ENCODE measurements at regions not wholly inside any gene's neighbourhood (a gene's known extent, or its start where the extent isn't known, plus 50 kb on each side); places are given as distances from the start of the nearest gene placed in this dataset.
"Not testable (repeated sequence)": the region's sequence is repeated elsewhere in the genome, so short reads cannot be mapped to it uniquely, and the experiment has no call there.

DNA sequence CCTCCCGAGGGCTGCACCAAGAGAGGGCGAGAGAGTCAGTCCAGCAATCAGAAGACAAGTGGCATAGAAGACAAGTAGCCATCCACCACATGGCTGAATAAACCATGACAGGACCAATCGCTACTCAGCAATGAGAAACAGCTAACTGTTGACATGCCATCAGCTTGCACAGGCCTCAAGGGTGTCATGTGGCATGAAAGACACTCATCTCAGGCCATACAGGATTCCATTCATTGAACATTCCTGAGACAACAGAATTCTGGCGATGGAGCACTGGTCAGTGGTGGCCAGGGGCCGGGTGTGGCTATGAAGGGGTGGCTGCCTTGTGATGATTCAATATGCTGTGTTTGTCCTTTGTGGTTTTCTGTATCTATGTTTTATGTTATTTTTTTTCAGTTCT, 182.0 kb downstream of the ADRA2C start:
- H3K4me1 Mint-ChIP-seq; H3K27ac Mint-ChIP-seq; H3K9me3 Mint-ChIP-seq; H3K27me3 Mint-ChIP-seq; H3K4me3 Mint-ChIP-seq; H3K36me3 Mint-ChIP-seq (ENCODE audit: low read depth); ATAC-seq (replicated peaks): not testable (repeated sequence)

DNA sequence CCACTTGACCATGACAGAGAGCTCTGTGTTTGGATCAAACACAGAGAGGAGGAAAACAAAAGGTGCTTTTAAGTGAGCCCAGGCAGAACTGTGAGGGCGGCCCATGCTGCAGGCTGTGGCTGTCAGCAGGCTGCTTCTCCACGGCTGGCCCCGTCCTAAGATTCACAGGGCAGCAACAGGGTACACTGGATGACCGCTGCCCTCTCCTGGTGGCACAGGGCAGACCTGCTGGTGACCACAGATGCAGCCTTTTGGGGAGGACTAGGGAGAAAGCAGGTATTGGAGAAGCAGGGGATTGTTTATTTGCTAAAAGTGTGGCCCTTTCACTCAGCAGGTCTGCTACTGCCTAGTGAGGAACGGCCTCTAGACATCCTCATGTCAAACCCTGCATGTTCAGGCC, 183.7 kb downstream of the ADRA2C start:
- H3K36me3 Mint-ChIP-seq (ENCODE audit: low read depth); H3K4me1 Mint-ChIP-seq; ATAC-seq (replicated peaks); H3K9me3 Mint-ChIP-seq; H3K4me3 Mint-ChIP-seq; H3K27ac Mint-ChIP-seq; H3K27me3 Mint-ChIP-seq: not testable (repeated sequence)

DNA sequence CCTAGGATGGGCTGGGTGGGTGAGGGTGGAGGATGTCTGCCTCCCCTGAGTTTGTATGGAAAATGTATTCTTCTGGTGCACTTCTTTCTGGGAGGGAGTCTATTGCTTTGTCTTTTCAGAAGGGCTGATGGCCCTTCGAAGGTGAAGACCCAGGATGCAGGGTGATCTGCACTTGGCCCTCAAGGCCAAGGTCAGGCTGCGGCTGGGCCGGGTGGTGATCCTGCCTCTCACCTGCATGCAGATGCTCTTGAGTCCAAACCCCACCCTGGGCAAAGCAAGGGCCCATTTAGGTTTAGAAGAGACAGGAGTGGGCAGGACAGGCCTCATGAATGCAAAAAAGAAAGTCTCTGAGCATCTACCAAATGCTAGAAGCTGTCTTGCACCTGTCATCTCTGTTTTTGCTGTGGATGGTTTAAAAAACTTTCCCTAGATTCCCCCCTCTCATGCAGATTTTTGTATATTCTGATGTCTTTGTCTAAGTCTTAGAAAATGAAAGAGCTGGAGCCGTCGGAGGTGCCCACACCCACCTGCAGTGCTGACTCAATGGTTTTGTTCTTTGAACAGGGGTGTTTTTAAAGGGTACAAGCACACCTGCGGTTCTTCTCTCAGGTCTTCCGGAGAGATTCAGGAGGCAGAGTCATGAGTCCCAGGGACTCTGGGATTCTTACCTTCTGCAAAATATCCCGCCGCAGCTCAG, 186.4 kb downstream of the ADRA2C start:
- not testable (repeated sequence) for H3K27me3 Mint-ChIP-seq; ATAC-seq (replicated peaks); H3K4me1 Mint-ChIP-seq; H3K9me3 Mint-ChIP-seq; H3K4me3 Mint-ChIP-seq; H3K36me3 Mint-ChIP-seq (ENCODE audit: low read depth)
- H3K27ac Mint-ChIP-seq: peak overlapping the region; percentile 68

DNA sequence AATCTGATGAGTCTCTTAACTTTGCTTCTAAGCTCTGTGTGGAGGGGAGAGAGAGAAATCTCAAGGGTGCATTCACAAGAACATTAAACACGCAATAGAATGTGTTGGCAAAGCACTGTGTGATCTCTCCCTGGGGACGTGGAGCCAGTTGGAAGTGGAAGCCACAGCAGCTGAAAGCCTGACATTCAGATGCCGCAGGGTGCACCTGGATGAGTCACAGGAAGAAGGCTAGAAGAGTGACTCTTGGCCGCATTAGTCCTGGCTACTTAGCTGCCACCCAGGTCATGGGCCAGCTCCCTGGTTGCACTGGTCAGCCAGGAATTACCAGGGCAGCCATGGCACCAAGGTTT, 186.9 kb downstream of the ADRA2C start:
- not testable (repeated sequence) for H3K9me3 Mint-ChIP-seq; H3K36me3 Mint-ChIP-seq (ENCODE audit: low read depth); H3K27me3 Mint-ChIP-seq; H3K4me1 Mint-ChIP-seq; ATAC-seq (replicated peaks); H3K4me3 Mint-ChIP-seq
- peak overlapping the region; percentile 68 for H3K27ac Mint-ChIP-seq

DNA sequence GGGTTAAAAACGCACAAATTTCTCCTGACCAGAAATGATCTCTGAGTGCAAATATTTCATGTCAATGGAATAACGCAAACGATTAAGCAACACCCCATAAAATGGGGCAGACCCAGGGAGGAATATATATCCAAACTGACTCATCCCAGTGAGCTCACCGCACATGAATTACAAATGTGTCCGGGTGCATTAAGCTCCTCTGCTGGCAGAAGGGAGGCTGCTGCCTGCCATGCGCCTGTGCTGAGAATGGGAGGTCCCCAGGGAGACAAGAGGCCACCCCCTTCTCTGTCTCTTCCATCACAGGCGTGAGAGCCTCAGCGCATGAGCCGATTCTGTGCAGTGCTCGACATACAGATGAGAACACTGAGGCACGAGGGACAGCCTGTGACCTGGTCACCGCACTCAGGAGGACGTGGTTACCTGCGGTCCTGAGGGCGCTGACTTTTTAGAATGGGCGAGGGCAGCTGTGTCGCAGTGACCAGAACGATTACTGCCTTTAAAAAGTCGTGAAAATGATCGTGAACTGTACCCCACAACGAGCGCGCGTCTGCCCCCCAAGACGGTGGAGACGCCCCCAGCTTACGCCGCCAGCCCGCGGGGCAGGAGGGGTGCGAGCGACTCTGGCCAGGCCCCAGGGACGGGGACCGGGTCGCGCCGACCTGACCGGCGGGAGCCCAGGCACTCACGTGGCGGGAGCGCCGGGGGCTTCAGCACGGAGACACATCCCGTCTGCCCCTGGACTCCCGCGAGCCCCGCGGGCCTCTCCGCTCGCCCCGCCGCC, 188.5 kb downstream of the ADRA2C start:
- peak overlapping the region; percentile 90 for H3K4me3 Mint-ChIP-seq
- H3K4me1 Mint-ChIP-seq; ATAC-seq (replicated peaks); H3K27me3 Mint-ChIP-seq; H3K36me3 Mint-ChIP-seq (ENCODE audit: low read depth); H3K9me3 Mint-ChIP-seq: not testable (repeated sequence)
- peak overlapping the region; percentile 89 for H3K27ac Mint-ChIP-seq

DNA sequence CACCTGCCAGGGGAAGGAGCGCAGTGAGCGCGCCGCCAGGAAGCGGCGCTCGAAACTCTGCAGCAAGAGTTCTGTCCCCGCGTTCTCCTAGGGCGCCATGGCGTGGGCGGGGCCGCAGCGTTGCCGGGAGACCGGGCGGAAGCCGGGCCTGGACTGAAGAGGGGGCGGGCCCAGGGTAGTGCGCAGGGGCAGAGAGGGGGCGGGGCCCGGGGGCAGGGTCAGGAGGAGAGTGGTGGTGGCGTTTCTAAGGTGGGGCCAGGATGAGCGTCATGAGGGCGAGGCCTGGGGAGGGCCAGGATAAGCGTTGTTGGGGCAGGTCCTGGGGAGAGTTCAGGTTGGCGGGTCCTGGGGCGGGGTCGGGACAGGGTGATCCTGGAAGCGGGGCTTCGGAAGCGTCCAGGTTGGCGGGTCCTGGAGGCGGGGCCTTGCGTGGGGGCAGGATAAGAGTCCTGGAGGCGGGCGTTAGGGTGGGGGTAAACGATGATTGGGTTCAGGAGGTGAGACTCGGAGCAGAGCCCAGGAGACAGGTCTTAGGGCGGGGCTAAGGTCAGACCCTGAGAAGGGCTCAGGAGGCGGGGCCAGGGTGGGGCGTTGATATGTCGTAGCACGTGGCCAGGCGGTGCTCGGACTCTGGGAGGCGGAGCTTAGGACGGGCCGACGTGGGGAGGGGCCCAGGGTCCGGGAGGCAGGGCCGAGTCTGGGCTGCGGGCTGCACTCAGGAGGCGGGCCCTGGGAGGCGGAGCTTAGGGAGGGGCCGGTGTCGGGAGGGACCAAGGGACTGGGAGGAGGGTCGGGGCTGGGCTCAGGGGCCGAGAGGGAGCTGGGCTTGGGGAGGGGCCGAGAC, 189.4 kb downstream of the ADRA2C start:
- ATAC-seq (replicated peaks): peak; percentile 100
- Mint-ChIP-seq H3K27ac (peak overlapping the region; percentile 89), H3K4me3 (peak overlapping the region; percentile 90)
- not testable (repeated sequence) for H3K36me3 Mint-ChIP-seq (ENCODE audit: low read depth); H3K4me1 Mint-ChIP-seq; H3K9me3 Mint-ChIP-seq; H3K27me3 Mint-ChIP-seq

DNA sequence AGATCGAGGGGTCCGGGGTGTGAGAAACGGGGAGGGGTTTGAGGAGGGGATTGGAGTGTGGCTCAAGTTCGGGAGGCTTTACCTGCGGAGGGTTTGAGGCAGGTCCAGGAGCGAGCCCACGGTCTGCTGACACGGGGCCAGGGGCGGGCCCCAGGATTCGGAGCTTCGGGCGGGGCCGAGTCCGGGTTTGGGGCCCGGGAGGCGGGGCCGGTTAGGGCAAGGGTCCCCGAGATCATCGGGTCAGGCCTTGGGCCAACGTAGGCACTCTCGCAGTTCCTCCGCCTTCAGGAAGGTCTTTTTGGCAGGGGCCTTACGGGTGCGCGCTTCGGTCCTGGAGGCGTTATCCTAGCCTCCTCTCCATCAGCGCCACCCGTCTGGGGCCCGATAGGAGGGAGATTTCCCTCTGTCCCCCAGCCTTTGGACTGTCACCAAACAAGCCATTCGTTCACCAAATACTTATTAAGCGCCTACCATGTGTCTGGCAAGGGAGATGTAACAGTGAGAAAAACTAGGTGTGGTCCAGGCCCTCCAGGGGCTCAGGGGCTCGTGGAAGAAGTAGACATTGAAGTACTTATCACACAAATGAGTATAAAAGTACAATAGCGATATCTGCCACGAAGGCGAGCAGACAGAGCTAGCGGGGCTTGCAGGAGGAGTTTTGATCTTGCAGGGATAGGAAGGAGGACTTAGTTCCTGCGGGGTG, 190.1 kb downstream of the ADRA2C start:
- H3K36me3 Mint-ChIP-seq (ENCODE audit: low read depth); H3K9me3 Mint-ChIP-seq; ATAC-seq (replicated peaks): not testable (repeated sequence)

DNA sequence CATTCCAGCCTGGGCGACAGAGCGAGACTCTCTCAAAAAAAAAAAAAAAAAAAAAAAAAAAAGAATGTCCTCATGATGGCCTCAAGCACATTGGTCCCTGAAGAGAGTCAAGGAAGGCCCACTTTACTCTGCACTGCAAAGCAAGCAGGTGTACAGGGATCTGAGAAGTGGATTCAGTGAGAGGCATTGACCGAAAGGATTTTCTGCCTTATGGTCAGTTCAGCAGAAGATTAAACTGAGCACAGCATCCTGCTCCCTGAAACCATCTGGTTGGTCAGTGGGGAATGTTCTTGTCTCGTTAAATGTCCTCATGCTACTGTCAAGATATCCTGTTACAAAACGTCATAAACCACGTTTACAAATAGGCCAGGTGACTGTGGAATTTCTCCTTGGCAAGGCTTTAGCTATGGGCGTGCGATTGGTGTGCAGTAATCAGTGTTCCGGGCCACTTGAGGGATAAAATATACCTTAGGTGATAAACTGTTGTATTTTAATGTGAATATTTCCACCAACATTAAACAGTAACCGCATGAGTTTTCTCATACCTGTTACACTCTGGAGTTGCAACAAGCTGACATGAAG, 195.0 kb downstream of the ADRA2C start:
- not testable (repeated sequence) for H3K27me3 Mint-ChIP-seq; ATAC-seq (replicated peaks)

More for the DNA sequence above, 190.1 kb downstream of the ADRA2C start:
- peak overlapping the region; percentile 89 for H3K27ac Mint-ChIP-seq
- H3K4me3 Mint-ChIP-seq: peak overlapping the region; percentile 90
- H3K4me1 Mint-ChIP-seq, H3K27me3 Mint-ChIP-seq: not testable (repeated sequence)

DNA sequence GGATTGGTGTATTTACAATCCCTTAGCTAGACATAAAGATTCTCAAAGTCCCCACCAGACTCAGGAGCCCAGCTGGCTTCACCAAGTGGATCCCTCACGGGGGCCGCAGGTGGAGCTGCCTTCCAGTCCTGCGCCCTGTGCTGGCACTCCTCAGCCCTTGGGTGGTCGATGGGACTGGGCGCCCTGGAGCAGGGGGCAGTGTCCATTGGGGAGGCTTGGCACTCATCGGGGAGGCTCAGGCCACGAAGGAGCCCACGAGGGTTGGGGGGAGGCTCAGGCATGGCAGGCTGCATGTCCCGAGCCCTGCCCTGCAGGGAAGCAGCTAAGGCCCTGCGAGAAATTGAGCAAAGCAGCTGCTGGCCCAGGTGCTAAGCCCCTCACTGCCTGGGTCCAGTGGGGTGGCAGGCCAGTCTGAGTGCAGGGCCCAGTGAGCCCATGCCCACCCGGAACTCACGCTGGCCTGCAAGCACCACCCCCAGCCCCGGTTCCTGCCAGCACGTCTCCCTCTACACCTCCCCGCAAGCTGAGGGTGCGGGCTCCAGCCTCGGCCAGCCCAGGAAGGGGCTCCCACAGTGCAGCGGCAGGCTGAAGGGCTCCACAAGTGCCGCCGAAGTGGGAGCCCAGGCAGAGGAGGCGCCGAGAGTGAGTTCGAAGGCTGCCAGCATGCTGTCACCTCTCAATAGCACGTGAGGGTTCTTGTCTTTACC, 198.5 kb downstream of the ADRA2C start:
- H3K9me3 Mint-ChIP-seq; H3K36me3 Mint-ChIP-seq (ENCODE audit: low read depth); H3K27ac Mint-ChIP-seq; ATAC-seq (replicated peaks); H3K27me3 Mint-ChIP-seq; H3K4me1 Mint-ChIP-seq; H3K4me3 Mint-ChIP-seq: not testable (repeated sequence)

More for the DNA sequence above, 195.0 kb downstream of the ADRA2C start:
- H3K36me3 Mint-ChIP-seq (ENCODE audit: low read depth); H3K4me1 Mint-ChIP-seq; H3K4me3 Mint-ChIP-seq; H3K9me3 Mint-ChIP-seq; H3K27ac Mint-ChIP-seq: not testable (repeated sequence)

DNA sequence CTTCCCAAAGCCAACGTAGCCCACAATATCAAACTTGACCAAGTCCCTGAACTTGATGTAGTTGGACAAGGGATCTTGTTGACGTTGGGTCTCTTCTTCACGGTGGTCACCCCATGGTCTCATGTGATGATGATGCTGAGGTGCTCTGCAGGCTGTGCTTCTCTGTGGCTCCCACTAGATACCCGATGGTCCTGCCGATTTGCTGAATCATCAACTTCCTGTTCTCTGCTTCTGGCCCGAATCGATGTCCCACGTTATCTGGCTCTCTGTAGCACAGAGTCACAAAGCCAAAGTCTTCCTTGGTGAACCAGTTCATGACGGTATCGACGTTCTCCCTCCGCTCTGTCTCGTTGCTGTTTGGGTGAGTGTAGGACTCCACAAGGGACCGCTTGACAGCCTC, 201.0 kb downstream of the ADRA2C start:
- H3K27ac Mint-ChIP-seq; H3K4me3 Mint-ChIP-seq; H3K9me3 Mint-ChIP-seq; ATAC-seq (replicated peaks); H3K36me3 Mint-ChIP-seq (ENCODE audit: low read depth); H3K4me1 Mint-ChIP-seq: not testable (repeated sequence)
- peaks cover 10% of the 10 kb centered on the region for H3K27me3 Mint-ChIP-seq

DNA sequence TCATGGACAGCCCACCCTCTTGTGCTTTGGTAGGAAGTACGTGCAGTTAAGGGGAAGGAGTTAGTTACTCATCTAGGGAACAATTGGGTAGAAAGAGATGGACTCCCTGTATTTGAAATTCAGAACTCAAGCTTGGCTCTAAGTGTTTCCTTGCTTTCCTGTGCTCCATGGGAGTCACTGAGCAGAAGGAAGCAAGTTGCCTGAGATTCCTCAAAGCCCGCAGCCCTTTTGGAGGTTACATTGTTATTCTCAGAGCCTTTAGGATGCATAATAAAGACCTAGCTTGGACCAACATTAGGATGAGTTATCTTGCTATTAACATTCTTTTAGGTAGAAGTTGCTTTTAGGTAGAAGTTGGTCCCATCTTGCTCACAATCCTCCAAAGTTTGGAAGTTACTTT, 206.4 kb downstream of the ADRA2C start:
- not testable (repeated sequence) for H3K9me3 Mint-ChIP-seq; H3K27ac Mint-ChIP-seq; H3K36me3 Mint-ChIP-seq (ENCODE audit: low read depth); H3K4me3 Mint-ChIP-seq; ATAC-seq (replicated peaks); H3K4me1 Mint-ChIP-seq
- H3K27me3 Mint-ChIP-seq: peaks cover 32% of the 10 kb centered on the region

DNA sequence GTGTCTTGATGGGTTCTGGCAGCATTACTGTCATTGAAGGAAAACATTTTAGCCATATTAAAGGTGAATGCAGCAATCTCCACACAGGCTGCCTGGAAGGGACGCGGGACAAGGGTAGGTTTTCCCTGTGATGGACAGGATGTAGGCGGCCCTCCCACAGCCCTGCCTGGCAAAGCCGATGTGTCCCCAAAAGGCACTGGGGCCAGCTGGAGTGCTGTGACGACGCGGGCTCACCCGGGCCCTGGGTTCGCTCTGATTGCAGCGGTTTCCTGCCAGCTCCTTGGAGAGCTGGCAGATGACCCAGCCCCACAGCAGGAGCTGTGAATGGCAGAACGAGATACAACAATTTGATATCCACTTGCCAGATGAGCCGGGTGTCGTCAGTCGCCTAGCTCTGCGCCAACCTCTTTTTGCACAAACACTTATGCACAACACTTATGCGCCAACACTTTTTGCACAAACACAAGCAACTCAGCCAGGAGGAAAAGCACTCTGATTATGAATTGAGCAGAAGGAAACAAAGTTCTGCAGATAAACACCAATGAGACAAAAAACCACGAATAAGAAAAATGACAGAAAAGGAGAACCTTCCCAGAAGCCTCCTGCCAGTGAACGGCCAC, 207.5 kb downstream of the ADRA2C start:
- H3K4me3 Mint-ChIP-seq; H3K36me3 Mint-ChIP-seq (ENCODE audit: low read depth); H3K4me1 Mint-ChIP-seq; H3K27ac Mint-ChIP-seq; ATAC-seq (replicated peaks); H3K9me3 Mint-ChIP-seq: not testable (repeated sequence)
- peaks cover 32% of the 10 kb centered on the region for H3K27me3 Mint-ChIP-seq

DNA sequence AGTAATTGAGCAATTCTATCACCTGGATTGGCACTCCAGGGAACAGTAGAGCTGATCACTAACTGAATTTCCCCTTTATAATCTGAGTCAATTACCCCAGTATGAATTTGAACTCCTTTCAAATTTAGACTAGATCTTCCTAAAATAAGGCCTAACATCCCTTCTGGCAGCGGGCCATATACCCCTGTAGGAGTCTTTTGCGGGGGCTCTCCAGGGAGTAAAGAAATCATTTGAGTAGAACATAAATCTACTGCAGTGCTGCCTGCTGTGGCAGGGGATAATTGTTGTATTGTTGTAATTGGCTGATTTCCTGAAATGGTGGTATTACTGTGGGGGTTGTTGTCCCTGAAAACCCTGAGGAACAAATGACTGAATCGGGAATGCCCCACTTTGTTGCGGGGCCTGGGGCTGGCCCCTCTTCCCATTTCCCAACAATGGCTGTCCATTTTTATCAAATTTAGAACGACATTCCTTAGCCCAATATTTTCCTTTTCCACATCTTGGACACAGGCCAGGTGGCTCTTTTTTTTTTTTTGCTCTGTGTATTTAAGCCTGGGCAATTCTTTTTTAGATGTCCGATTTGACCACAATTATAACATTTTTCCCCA, 217.4 kb downstream of the ADRA2C start:
- H3K27ac Mint-ChIP-seq; H3K4me1 Mint-ChIP-seq; H3K4me3 Mint-ChIP-seq; H3K27me3 Mint-ChIP-seq; H3K36me3 Mint-ChIP-seq (ENCODE audit: low read depth); ATAC-seq (replicated peaks); H3K9me3 Mint-ChIP-seq: not testable (repeated sequence)

Data from activated T-helper 17 cell treated with anti-CD3 and anti-CD28 coated beads, Interleukin-2, amount 50 U/mL, for 72 hours (primary cell).